ENCODE measurements at regions not wholly inside any gene's neighbourhood (a gene's known extent, or its start where the extent isn't known, plus 50 kb on each side); places are given as distances from the start of the nearest gene placed in this dataset.

GRCh38 chr12:67750513-67751183 is 102.1 kb downstream of the DYRK2 start:
- peaks cover 3% of the 10 kb centered on the region for H3K36me3 Mint-ChIP-seq
- no peaks in the 10 kb centered on the region for H3K4me1 Mint-ChIP-seq
- POLR2A ChIA-PET, result no interaction called here
- no peak overlapping the region for H3K4me3 Mint-ChIP-seq
- peaks cover 3% of the 10 kb centered on the region for H3K9me3 Mint-ChIP-seq
- DNase-seq (no peak), ATAC-seq (ENCODE audit: low read depth) (no peak)
- H3K27me3 Mint-ChIP-seq, result no peaks in the 10 kb centered on the region
- no peak overlapping the region for H3K27ac Mint-ChIP-seq

GRCh38 chr12:67751381-67751928 is 102.9 kb downstream of the DYRK2 start:
- no peak for DNase-seq
- no peaks in the 10 kb centered on the region for H3K36me3 Mint-ChIP-seq
- POLR2A ChIA-PET, result no interaction called here
- no peaks in the 10 kb centered on the region for H3K9me3 Mint-ChIP-seq
- ATAC-seq (ENCODE audit: low read depth), result no peak
- H3K27me3 Mint-ChIP-seq, result no peaks in the 10 kb centered on the region
- H3K4me1 Mint-ChIP-seq, result peaks cover 3% of the 10 kb centered on the region
- H3K27ac Mint-ChIP-seq, result no peak overlapping the region
- no peak overlapping the region for H3K4me3 Mint-ChIP-seq

- H3K36me3 Mint-ChIP-seq, result no peaks in the 10 kb centered on the region
- POLR2A ChIA-PET, result no interaction called here
Measured at GRCh38 chr12:67752226-67752732, 103.7 kb downstream of the DYRK2 start.

GRCh38 chr12:67754933-67755697 is 106.6 kb downstream of the DYRK2 start:
- peaks cover 2% of the 10 kb centered on the region for H3K36me3 Mint-ChIP-seq
- H3K27ac Mint-ChIP-seq, result peak overlapping the region; percentile 46
- POLR2A ChIA-PET, result no interaction called here
- H3K9me3 Mint-ChIP-seq, result peaks cover 1% of the 10 kb centered on the region
- DNase-seq (no peak), ATAC-seq (ENCODE audit: low read depth) (no peak)
- no peak overlapping the region for H3K4me3 Mint-ChIP-seq
- H3K27me3 Mint-ChIP-seq, result no peaks in the 10 kb centered on the region
- peaks cover 4% of the 10 kb centered on the region for H3K4me1 Mint-ChIP-seq

More at GRCh38 chr12:67752226-67752732, 103.7 kb downstream of the DYRK2 start:
- no peak overlapping the region for H3K27ac Mint-ChIP-seq
- DNase-seq (no peak), ATAC-seq (ENCODE audit: low read depth) (no peak)
- H3K4me3 Mint-ChIP-seq, result no peak overlapping the region
- H3K4me1 Mint-ChIP-seq, result peaks cover 4% of the 10 kb centered on the region
- H3K9me3 Mint-ChIP-seq, result no peaks in the 10 kb centered on the region
- H3K27me3 Mint-ChIP-seq, result no peaks in the 10 kb centered on the region

GRCh38 chr12:67757651-67758050 is 109.1 kb downstream of the DYRK2 start:
- no peak for DNase-seq
- Mint-ChIP-seq H3K4me3 (no peak overlapping the region), H3K9me3 (peaks cover 4% of the 10 kb centered on the region)

GRCh38 chr12:67758119-67758518 is 109.6 kb downstream of the DYRK2 start:
- H3K4me3 Mint-ChIP-seq, result no peak overlapping the region
- H3K36me3 Mint-ChIP-seq, result peaks cover 2% of the 10 kb centered on the region
- H3K27ac Mint-ChIP-seq, result no peak overlapping the region
- peaks cover 4% of the 10 kb centered on the region for H3K4me1 Mint-ChIP-seq
- POLR2A ChIA-PET, result no interaction called here
- ATAC-seq (ENCODE audit: low read depth), result no peak
- DNase-seq, result no peak
- H3K9me3 Mint-ChIP-seq, result peaks cover 4% of the 10 kb centered on the region
- no peaks in the 10 kb centered on the region for H3K27me3 Mint-ChIP-seq

More at GRCh38 chr12:67757651-67758050, 109.1 kb downstream of the DYRK2 start:
- no peak overlapping the region for H3K27ac Mint-ChIP-seq
- ATAC-seq (ENCODE audit: low read depth), result no peak
- POLR2A ChIA-PET, result no interaction called here
- H3K4me1 Mint-ChIP-seq, result peaks cover 4% of the 10 kb centered on the region
- H3K27me3 Mint-ChIP-seq, result no peaks in the 10 kb centered on the region
- peaks cover 2% of the 10 kb centered on the region for H3K36me3 Mint-ChIP-seq

- peaks cover 2% of the 10 kb centered on the region for H3K36me3 Mint-ChIP-seq
- ATAC-seq (ENCODE audit: low read depth), result no peak
- POLR2A ChIA-PET, result no interaction called here
- no peaks in the 10 kb centered on the region for H3K27me3 Mint-ChIP-seq
- no peak overlapping the region for H3K27ac Mint-ChIP-seq
- no peak for DNase-seq
- peaks cover 4% of the 10 kb centered on the region for H3K4me1 Mint-ChIP-seq
- no peak overlapping the region for H3K4me3 Mint-ChIP-seq
- peaks cover 5% of the 10 kb centered on the region for H3K9me3 Mint-ChIP-seq
Measured at GRCh38 chr12:67758521-67758920, 110.0 kb downstream of the DYRK2 start.

- Mint-ChIP-seq H3K4me3 (no peak overlapping the region), H3K27ac (no peak overlapping the region), H3K9me3 (peaks cover 6% of the 10 kb centered on the region), H3K36me3 (peaks cover 2% of the 10 kb centered on the region), H3K27me3 (no peaks in the 10 kb centered on the region), H3K4me1 (peaks cover 4% of the 10 kb centered on the region)
- POLR2A ChIA-PET, result no interaction called here
- no peak for DNase-seq
- no peak for ATAC-seq (ENCODE audit: low read depth)
Measured at GRCh38 chr12:67759829-67760228, 111.3 kb downstream of the DYRK2 start.

GRCh38 chr12:67760586-67761275 is 112.2 kb downstream of the DYRK2 start:
- peaks cover 4% of the 10 kb centered on the region for H3K4me1 Mint-ChIP-seq
- no peaks in the 10 kb centered on the region for H3K27me3 Mint-ChIP-seq
- no peak overlapping the region for H3K4me3 Mint-ChIP-seq
- DNase-seq (no peak), ATAC-seq (ENCODE audit: low read depth) (no peak)
- POLR2A ChIA-PET, result no interaction called here
- H3K9me3 Mint-ChIP-seq, result peaks cover 6% of the 10 kb centered on the region
- H3K36me3 Mint-ChIP-seq, result peaks cover 2% of the 10 kb centered on the region
- no peak overlapping the region for H3K27ac Mint-ChIP-seq

- Mint-ChIP-seq H3K27me3 (no peaks in the 10 kb centered on the region), H3K4me3 (no peak overlapping the region), H3K9me3 (peaks cover 6% of the 10 kb centered on the region), H3K36me3 (peaks cover 2% of the 10 kb centered on the region), H3K27ac (no peak overlapping the region), H3K4me1 (peaks cover under 1% of the 10 kb centered on the region)
- DNase-seq (no peak), ATAC-seq (ENCODE audit: low read depth) (no peak)
- POLR2A ChIA-PET, result no interaction called here
Measured at GRCh38 chr12:67761566-67761965, 113.0 kb downstream of the DYRK2 start.

- no peaks in the 10 kb centered on the region for H3K4me1 Mint-ChIP-seq
- DNase-seq (no peak), ATAC-seq (ENCODE audit: low read depth) (no peak)
- H3K9me3 Mint-ChIP-seq, result peaks cover 6% of the 10 kb centered on the region
- H3K27me3 Mint-ChIP-seq, result no peaks in the 10 kb centered on the region
- POLR2A ChIA-PET, result no interaction called here
- H3K27ac Mint-ChIP-seq, result no peak overlapping the region
- no peak overlapping the region for H3K4me3 Mint-ChIP-seq
- peaks cover 2% of the 10 kb centered on the region for H3K36me3 Mint-ChIP-seq
Measured at GRCh38 chr12:67764055-67764454, 115.5 kb downstream of the DYRK2 start.

GRCh38 chr12:67764946-67765619 is 116.5 kb downstream of the DYRK2 start:
- Mint-ChIP-seq H3K4me1 (no peaks in the 10 kb centered on the region), H3K27ac (no peak overlapping the region), H3K27me3 (no peaks in the 10 kb centered on the region), H3K9me3 (peaks cover 4% of the 10 kb centered on the region), H3K4me3 (no peak overlapping the region), H3K36me3 (no peaks in the 10 kb centered on the region)
- ATAC-seq (ENCODE audit: low read depth) (no peak), DNase-seq (no peak)
- POLR2A ChIA-PET, result no interaction called here

Measured in activated naive CD8-positive, alpha-beta T cell treated with anti-CD3 and anti-CD28 coated beads, Interleukin-2, amount 10 ng/mL, durations not matched to agents 7 days and 5 days (primary cell).